Peyer's patch (tissue), 4 donors: ENCODE measurements at regions not wholly inside any gene's neighbourhood (a gene's known extent, or its start where the extent isn't known, plus 50 kb on each side); places are given as distances from the start of the nearest gene placed in this dataset.

ENCODE experiments used
- DNase-seq, 3 donors: peaks; one replicate each; pipeline ENCODE4 v3.0.0-alpha.2; 2017 to 2019
- H3K27ac ChIP-seq, 4 donors: fragments of 200-600 bp; sonication (generic); one replicate each; pipeline ENCODE4 v1.5.1; 2016 to 2019
- H3K27me3 ChIP-seq, 2 donors: fragments of 200-600 bp; sonication (generic); one replicate each; pipeline ENCODE4 v1.5.1; 2019
- H3K36me3 ChIP-seq, 3 donors: fragments of 200-600 bp; sonication (generic); one replicate each; pipeline ENCODE4 v1.5.1; 2016 to 2019
- H3K4me1 ChIP-seq, 4 donors: fragments of 200-600 bp; sonication (generic); one replicate each; pipeline ENCODE4 v1.5.1; 2016 to 2019
- H3K4me3 ChIP-seq, 4 donors: fragments of 200-600 bp; sonication (generic); 1 replicate in 3 of 4; 2 replicates in 1 of 4; pipeline ENCODE4 v1.5.1; 2016 to 2019; ENCODE audit warnings: mild to moderate bottlenecking in 1 of 4
- H3K9me3 ChIP-seq, 4 donors: fragments of 200-600 bp; sonication (generic); one replicate each; pipeline ENCODE4 v1.5.1; 2016 to 2019; ENCODE audit warnings: mild to moderate bottlenecking in 1 of 4
- CTCF ChIP-seq, 6 experiments: fragments of 450-650 bp in 4 of 6; fragments of 200-600 bp in 2 of 6; sonication (generic) in 1 of 6; IDR thresholded peaks; one replicate each; pipeline ENCODE4 v1.5.1; 2017 to 2019; ENCODE audit warnings: antibody characterized with exemption in 6 of 6, mild to moderate bottlenecking in 3 of 6, moderate library complexity in 1 of 6
- POLR2A ChIP-seq, 2 donors: fragments of 450-650 bp; IDR thresholded peaks; one replicate each; pipeline ENCODE4 v1.5.1; 2017; ENCODE audit warnings: antibody characterized with exemption in 2 of 2, mild to moderate bottlenecking in 2 of 2, moderate library complexity in 2 of 2

GRCh38 chr5:116361979-116362577, 212.5 kb downstream of the SEMA6A start:
- H3K9me3 ChIP-seq: no peaks in the 10 kb centered on the region
- no peak overlapping the region for H3K27ac ChIP-seq
- H3K4me1 ChIP-seq: peaks cover 0 to 9% (median 0%) of the 10 kb centered on the region in 4 donors
- H3K36me3 ChIP-seq: no peaks in the 10 kb centered on the region
- H3K4me3 ChIP-seq: peak overlapping the region in 1 of 4 donors; percentile 47
- no peak for TF ChIP-seq CTCF (IDR thresholded peaks at IDR 0.05)
- no peak for TF ChIP-seq POLR2A (IDR thresholded peaks at IDR 0.05)
- no peak for DNase-seq
- no peaks in the 10 kb centered on the region for H3K27me3 ChIP-seq

- DNase-seq: peak in 2 of 3 donors; percentile 59 to 75
- no peaks in the 10 kb centered on the region for H3K27me3 ChIP-seq
- H3K4me3 ChIP-seq: peak overlapping the region in 3 of 4 donors; percentile 9 to 47 (median 40)
- H3K36me3 ChIP-seq: no peaks in the 10 kb centered on the region
- H3K9me3 ChIP-seq: no peaks in the 10 kb centered on the region
- peak overlapping the region in 1 of 4 donors; percentile 53 for H3K27ac ChIP-seq
- peaks cover 0 to 9% (median 0%) of the 10 kb centered on the region in 4 donors for H3K4me1 ChIP-seq
- TF ChIP-seq CTCF (IDR thresholded peaks at IDR 0.05): peak in 3 of 6 experiments; percentile 30 to 38 (median 31)
- no peak for TF ChIP-seq POLR2A (IDR thresholded peaks at IDR 0.05)
Observed at GRCh38 chr5:116361171-116361967, 213.3 kb downstream of the SEMA6A start.

- peaks cover 0 to 9% (median 0%) of the 10 kb centered on the region in 4 donors for H3K4me1 ChIP-seq
- no peak overlapping the region for H3K4me3 ChIP-seq
- no peak for TF ChIP-seq POLR2A (IDR thresholded peaks at IDR 0.05)
- no peak for TF ChIP-seq CTCF (IDR thresholded peaks at IDR 0.05)
- no peaks in the 10 kb centered on the region for H3K36me3 ChIP-seq
- DNase-seq: no peak
- no peaks in the 10 kb centered on the region for H3K9me3 ChIP-seq
- peak overlapping the region in 1 of 4 donors; percentile 53 for H3K27ac ChIP-seq
- no peaks in the 10 kb centered on the region for H3K27me3 ChIP-seq
Observed at GRCh38 chr5:116360008-116360853, 214.4 kb downstream of the SEMA6A start.

- Histone ChIP-seq H3K4me3 (no peak overlapping the region), H3K27me3 (no peaks in the 10 kb centered on the region), H3K36me3 (no peaks in the 10 kb centered on the region), H3K27ac (no peak overlapping the region), H3K9me3 (no peaks in the 10 kb centered on the region), H3K4me1 (peaks cover 0 to 9% (median 0%) of the 10 kb centered on the region in 4 donors)
- TF ChIP-seq CTCF (IDR thresholded peaks at IDR 0.05) (no peak), POLR2A (IDR thresholded peaks at IDR 0.05) (no peak)
- DNase-seq: no peak
Observed at GRCh38 chr5:116359592-116359991, 215.0 kb downstream of the SEMA6A start.

- Histone ChIP-seq H3K4me1 (peaks cover 0 to 9% (median 0%) of the 10 kb centered on the region in 4 donors), H3K36me3 (no peaks in the 10 kb centered on the region), H3K9me3 (no peaks in the 10 kb centered on the region), H3K27ac (no peak overlapping the region), H3K27me3 (no peaks in the 10 kb centered on the region), H3K4me3 (no peak overlapping the region)
- no peak for TF ChIP-seq POLR2A (IDR thresholded peaks at IDR 0.05)
- no peak for TF ChIP-seq CTCF (IDR thresholded peaks at IDR 0.05)
- no peak for DNase-seq
Observed at GRCh38 chr5:116358911-116359418, 215.7 kb downstream of the SEMA6A start.
